CD14-positive monocyte (primary cell): ENCODE measurements at regions not wholly inside any gene's neighbourhood (a gene's known extent, or its start where the extent isn't known, plus 50 kb on each side); places are given as distances from the start of the nearest gene placed in this dataset.

Experiments
- DNase-seq, 3 donors: peaks; one replicate each; pipeline ENCODE4 v3.0.0-alpha.2; 2011 to 2022
- H2AFZ ChIP-seq: 2 replicates; pipeline ENCODE4 v1.6.0; 2012; ENCODE audit warnings: mild to moderate bottlenecking, low read depth, low read length, inconsistent platforms; ENCODE audit not compliant: insufficient read depth, poor library complexity, severe bottlenecking
- H3K27ac ChIP-seq, 2 donors: 1 replicate in 1 of 2; 2 replicates in 1 of 2; pipeline ENCODE4 v1.5.1; 2012 to 2013; ENCODE audit warnings: low read length in 2 of 2, control low read depth in 1 of 2, inconsistent platforms in 1 of 2, low read depth in 1 of 2, mild to moderate bottlenecking in 1 of 2
- H3K27me3 ChIP-seq, 2 donors: one replicate each; pipeline versions ENCODE4 v1.6.0 to v1.6.1; 2011 to 2013; ENCODE audit warnings: low read length in 2 of 2; ENCODE audit not compliant: control insufficient read depth in 2 of 2, insufficient read depth in 2 of 2
- H3K36me3 ChIP-seq, 2 donors: replicated peaks in 1 of 2; 1 replicate in 1 of 2; 2 replicates in 1 of 2; pipeline versions ENCODE4 v1.5.1 to v1.6.1; 2012 to 2013; ENCODE audit warnings: low read length in 2 of 2, control low read depth in 1 of 2, inconsistent platforms in 1 of 2, mild to moderate bottlenecking in 1 of 2; ENCODE audit not compliant: insufficient read depth in 2 of 2, control insufficient read depth in 1 of 2
- H3K4me1 ChIP-seq, 2 donors: 1 replicate in 1 of 2; 2 replicates in 1 of 2; pipeline versions ENCODE4 v1.5.1 to v1.6.1; 2012 to 2013; ENCODE audit warnings: low read length in 2 of 2, control low read depth in 1 of 2, inconsistent platforms in 1 of 2, mild to moderate bottlenecking in 1 of 2, moderate library complexity in 1 of 2; ENCODE audit not compliant: insufficient read depth in 2 of 2, control insufficient read depth in 1 of 2
- H3K4me2 ChIP-seq: replicated peaks from 2 replicates; pipeline ENCODE3; 2012; ENCODE audit warnings: low read length, moderate library complexity, mild to moderate bottlenecking; ENCODE audit not compliant: poor library complexity, severe bottlenecking; ENCODE audit errors: extremely low read depth
- H3K4me3 ChIP-seq, 3 experiments: fragments of 200-600 bp in 1 of 3; sonication (generic) in 1 of 3; replicated peaks in 1 of 3; 1 replicate in 2 of 3; 2 replicates in 1 of 3; pipeline ENCODE4 v1.5.1; 2011 to 2013; ENCODE audit warnings: low read length in 3 of 3, mild to moderate bottlenecking in 3 of 3, control low read depth in 2 of 3, low read depth in 2 of 3, inconsistent platforms in 1 of 3, moderate library complexity in 1 of 3
- H3K79me2 ChIP-seq: 2 replicates; pipeline ENCODE4 v1.6.0; 2012; ENCODE audit warnings: mild to moderate bottlenecking, control low read depth, inconsistent platforms, low read length, moderate library complexity; ENCODE audit not compliant: insufficient read depth
- H3K9ac ChIP-seq: 2 replicates; pipeline ENCODE4 v1.6.0; 2017; ENCODE audit warnings: low read length, mild to moderate bottlenecking; ENCODE audit not compliant: insufficient read depth, poor library complexity, severe bottlenecking
- H3K9me3 ChIP-seq, 2 donors: replicated peaks in 1 of 2; 1 replicate in 1 of 2; 2 replicates in 1 of 2; pipeline versions ENCODE4 v1.5.1 to v1.6.1; 2012 to 2013; ENCODE audit warnings: low read length in 2 of 2, control low read depth in 1 of 2; ENCODE audit not compliant: control insufficient read depth in 1 of 2, insufficient read depth in 1 of 2
- H4K20me1 ChIP-seq: 2 replicates; pipeline ENCODE4 v1.6.0; 2012; ENCODE audit warnings: mild to moderate bottlenecking, low read length, control low read depth, moderate library complexity; ENCODE audit not compliant: insufficient read depth
- H3K27ac Mint-ChIP-seq, 7 donors: one replicate each; pipeline ENCODE4 v1.8.0; 2020; ENCODE audit warnings: mild to moderate bottlenecking in 7 of 7, mixed read lengths in 7 of 7, moderate library complexity in 6 of 7, inconsistent platforms in 2 of 7
- H3K27me3 Mint-ChIP-seq, 3 donors: one replicate each; pipeline ENCODE4 v1.8.0; 2021 to 2022; ENCODE audit warnings: low read depth in 3 of 3, mild to moderate bottlenecking in 3 of 3, mixed read lengths in 3 of 3, moderate library complexity in 3 of 3, inconsistent platforms in 1 of 3
- H3K36me3 Mint-ChIP-seq, 2 donors: one replicate each; pipeline ENCODE4 v1.8.0; 2020; ENCODE audit warnings: mixed read lengths in 2 of 2, inconsistent platforms in 1 of 2, mild to moderate bottlenecking in 1 of 2
- H3K4me1 Mint-ChIP-seq: one replicate; pipeline ENCODE4 v1.8.0; 2020; ENCODE audit warnings: mild to moderate bottlenecking, mixed read lengths
- H3K4me3 Mint-ChIP-seq, 2 donors: one replicate each; pipeline ENCODE4 v1.8.0; 2020; ENCODE audit warnings: mild to moderate bottlenecking in 2 of 2, mixed read lengths in 2 of 2, moderate library complexity in 1 of 2
- H3K9me3 Mint-ChIP-seq, 7 donors: one replicate each; pipeline ENCODE4 v1.8.0; 2020 to 2022; ENCODE audit warnings: mixed read lengths in 7 of 7, mild to moderate bottlenecking in 6 of 7, moderate library complexity in 6 of 7, inconsistent platforms in 2 of 7
- CTCF ChIP-seq: fragments of 200-600 bp; IDR thresholded peaks from one replicate; pipeline ENCODE4 v1.8.0; 2022; ENCODE audit warnings: antibody characterized with exemption, mild to moderate bottlenecking
- WGBS: methylation state at CpG from one replicate; pipeline ENCODE4 v1.1.5; 2013; ENCODE audit warnings: missing lambda C conversion rate; ENCODE audit not compliant: insufficient coverage; 5-methylcytosine and 5-hydroxymethylcytosine counted together
- intact Hi-C, 2 donors: fragments of 100-400 bp; cut with micrococcal nuclease; formaldehyde crosslinking; loops; one replicate each; pipeline versions ENCODE4 v1.15.0 to v1.15.1; 2023

- peaks cover 5% of the 10 kb centered on the region for H3K4me1 Mint-ChIP-seq
- no peaks in the 10 kb centered on the region for H3K9me3 Mint-ChIP-seq
- Histone ChIP-seq H4K20me1 (no peaks in the 10 kb centered on the region), H3K27me3 (no peaks in the 10 kb centered on the region), H3K79me2 (no peaks in the 10 kb centered on the region), H2AFZ (peak overlapping the region; percentile 23), H3K27ac (no peak overlapping the region), H3K36me3 (no peaks in the 10 kb centered on the region), H3K4me2 (no peak overlapping the region), H3K9me3 (no peaks in the 10 kb centered on the region), H3K9ac (no peak overlapping the region), H3K4me1 (no peaks in the 10 kb centered on the region), H3K4me3 (no peak overlapping the region)
- peak overlapping the region in 1 of 7 donors; percentile 43 for H3K27ac Mint-ChIP-seq
- intact Hi-C loops = loop anchor here in 1 of 2 donors (2.0 kb wide), 1 partner anchor 1337 kb away; no protein-coding TSS in a partner anchor
- H3K36me3 Mint-ChIP-seq = no peaks in the 10 kb centered on the region
- H3K4me3 Mint-ChIP-seq = no peak overlapping the region
- peaks cover 0 to 2% (median 2%) of the 10 kb centered on the region in 3 donors for H3K27me3 Mint-ChIP-seq
- peak in 1 of 3 donors; percentile 2 for DNase-seq
- peak; percentile 4 for TF ChIP-seq CTCF
- WGBS = 54% methylated on average over 17 of the region's 21 CpGs
Observed at GRCh38 chr5:117455236-117456233, 880.9 kb upstream of the SEMA6A start.

- Histone ChIP-seq H3K4me2 (no peak overlapping the region), H2AFZ (peak overlapping the region; percentile 23), H3K9ac (no peak overlapping the region), H4K20me1 (no peaks in the 10 kb centered on the region), H3K4me3 (no peak overlapping the region), H3K36me3 (no peaks in the 10 kb centered on the region), H3K27me3 (no peaks in the 10 kb centered on the region), H3K4me1 (no peaks in the 10 kb centered on the region), H3K27ac (no peak overlapping the region), H3K9me3 (no peaks in the 10 kb centered on the region), H3K79me2 (no peaks in the 10 kb centered on the region)
- no peak overlapping the region for H3K27ac Mint-ChIP-seq
- H3K4me3 Mint-ChIP-seq = no peak overlapping the region
- DNase-seq = peak; percentile 13 to 31 (median 28)
- no peaks in the 10 kb centered on the region for H3K9me3 Mint-ChIP-seq
- intact Hi-C loops = loop anchor here (2.0 to 5.0 kb wide), 2 partner anchors 1338 kb away; no protein-coding TSS in a partner anchor
- TF ChIP-seq CTCF = peak; percentile 92
- 7% methylated on average over 13 of the region's 13 CpGs for WGBS
- H3K4me1 Mint-ChIP-seq = peaks cover 5% of the 10 kb centered on the region
- no peaks in the 10 kb centered on the region for H3K36me3 Mint-ChIP-seq
- H3K27me3 Mint-ChIP-seq = peaks cover 0 to 2% (median 2%) of the 10 kb centered on the region in 3 donors
Observed at GRCh38 chr5:117454716-117455212, 880.1 kb upstream of the SEMA6A start.
